ENCODE measurements at regions not wholly inside any gene's neighbourhood (a gene's known extent, or its start where the extent isn't known, plus 50 kb on each side); places are given as distances from the start of the nearest gene placed in this dataset.

DNA sequence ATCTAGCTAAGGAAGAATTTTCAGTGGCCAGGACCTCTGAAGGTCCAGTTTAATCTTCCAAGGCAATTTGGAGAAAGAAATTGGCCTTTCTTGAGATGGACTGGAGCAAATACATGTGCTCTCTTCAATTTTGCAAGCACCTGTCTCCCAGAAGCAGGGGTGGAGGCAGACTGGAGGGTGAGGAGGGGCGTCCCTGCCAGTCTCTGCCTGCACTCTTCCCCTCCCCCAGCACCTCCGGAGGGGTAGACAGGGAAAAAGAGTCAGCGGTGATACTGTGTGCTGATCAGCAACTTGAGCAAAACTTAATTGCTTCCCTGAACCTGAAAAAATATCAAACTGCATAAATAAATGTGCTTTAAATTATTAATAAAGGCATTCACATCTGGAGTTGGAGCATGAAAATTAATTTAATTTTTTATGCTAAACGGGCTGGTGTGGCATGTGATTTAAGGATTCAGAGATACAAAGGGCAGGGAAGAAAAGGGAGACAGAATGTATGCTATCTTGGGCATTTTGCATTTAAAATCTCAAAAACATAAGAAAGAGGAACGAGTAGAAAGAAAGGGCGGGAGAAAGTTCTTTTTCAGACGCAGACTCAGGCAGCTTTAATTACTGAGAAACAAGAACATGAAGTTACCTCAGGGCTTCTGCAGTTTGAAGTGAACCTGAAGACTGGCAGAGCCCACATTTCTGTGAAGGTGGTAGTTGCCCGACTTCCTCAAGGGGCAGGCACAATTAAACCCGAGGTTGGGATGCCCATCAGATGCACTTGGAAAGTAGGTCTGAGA lies 319.7 kb downstream of the UACA start:
- POLR2A ChIA-PET, result no interaction called here

DNA sequence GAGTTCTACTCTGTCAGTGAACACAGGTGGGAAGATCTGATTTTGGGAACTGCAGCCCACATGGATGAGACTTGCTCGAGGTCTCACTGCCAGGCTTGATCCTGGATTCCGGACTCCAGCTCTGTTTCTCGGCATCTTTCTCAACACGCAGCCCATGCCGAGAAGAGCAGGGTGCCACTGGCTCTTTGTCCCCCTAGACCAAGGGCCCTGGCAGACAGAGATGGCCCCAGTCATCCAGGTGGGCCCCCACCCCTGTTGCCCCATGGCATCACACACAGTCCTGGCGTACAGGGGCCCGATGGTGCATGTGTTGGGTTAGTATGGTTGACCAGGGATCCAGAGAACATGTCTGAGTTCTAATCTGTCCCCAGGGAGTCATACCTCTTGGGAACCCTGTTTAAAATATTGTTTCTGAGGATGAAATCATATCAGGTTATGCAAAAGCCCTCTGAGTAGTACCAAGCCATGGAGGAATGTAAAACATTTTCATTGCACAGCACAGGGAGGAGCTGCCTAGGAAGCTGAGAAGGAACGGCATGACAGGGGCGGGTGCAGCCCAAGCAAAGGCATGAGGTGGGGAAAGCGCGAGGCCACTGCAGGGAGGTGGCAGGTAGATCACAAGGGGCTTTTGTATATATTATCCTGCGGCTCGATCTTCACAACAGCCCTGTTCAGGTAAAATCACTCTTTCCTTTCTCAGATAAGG lies 320.6 kb downstream of the UACA start:
- ChIA-PET CTCF (no interaction called here), POLR2A (no interaction called here)

More for the DNA sequence above, 319.7 kb downstream of the UACA start:
- CTCF ChIA-PET, result no interaction called here

DNA sequence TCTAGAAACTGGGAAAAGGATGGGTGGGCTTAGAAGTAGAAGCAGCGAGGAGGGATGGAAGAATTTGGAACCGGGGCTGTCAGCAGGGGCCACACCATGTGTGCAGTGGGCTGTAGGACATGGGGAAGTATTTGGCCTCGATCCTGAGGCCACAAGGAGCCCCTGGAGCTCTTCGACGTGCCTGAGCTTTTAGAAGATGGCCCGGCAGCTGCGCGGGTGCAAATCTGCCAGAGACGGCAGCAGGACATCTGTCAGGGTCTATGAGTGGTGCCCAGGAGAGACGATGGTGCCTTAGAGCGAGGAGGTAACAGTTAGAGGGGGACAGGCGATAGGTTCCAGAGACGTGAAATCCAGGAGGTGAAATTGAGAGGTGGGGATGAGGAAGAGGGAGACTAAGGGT lies 321.1 kb downstream of the UACA start:
- CTCF ChIA-PET, result no interaction called here

DNA sequence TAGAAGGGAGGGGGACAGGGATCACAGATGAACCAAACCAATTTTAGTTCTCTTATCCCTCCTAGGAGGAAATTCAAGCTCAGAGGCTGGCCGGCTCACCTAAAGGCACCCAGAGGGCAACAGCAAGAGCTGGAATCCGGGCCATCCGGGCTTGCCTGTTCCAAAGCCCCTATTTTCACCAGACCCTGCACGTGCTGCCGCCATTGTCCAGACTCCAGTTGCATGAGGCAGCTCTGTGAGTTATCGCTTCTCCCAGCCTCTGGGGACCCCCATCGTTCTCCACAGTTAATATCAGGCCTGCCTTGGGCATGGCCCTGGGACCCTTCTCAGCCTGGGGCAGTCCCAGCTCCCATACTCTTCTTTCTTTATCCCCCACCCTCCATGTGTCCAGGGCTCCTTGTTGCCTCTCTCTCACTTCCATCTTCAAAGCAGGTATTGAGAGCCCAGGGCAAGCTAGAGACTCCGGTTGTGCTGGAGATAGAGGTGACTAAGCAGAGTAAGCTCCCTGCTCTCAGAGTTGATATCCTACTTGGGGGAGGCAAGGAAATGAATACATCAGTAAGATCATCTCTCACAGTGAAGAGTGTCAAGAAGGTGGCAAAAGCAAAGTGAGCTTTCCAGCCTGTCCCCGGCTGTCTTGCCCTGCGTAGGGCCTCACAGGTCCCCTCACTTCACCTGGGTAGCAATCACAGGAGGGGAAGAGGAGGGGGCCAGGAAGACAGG lies 322.8 kb downstream of the UACA start:
- POLR2A ChIA-PET, result no interaction called here
- CTCF ChIA-PET, result interaction anchor here (1.2 to 1.4 kb wide), 2 partner anchors 19 to 24 kb away, joined by 3 read pairs; no protein-coding TSS in a partner anchor

More for the DNA sequence above, 321.1 kb downstream of the UACA start:
- POLR2A ChIA-PET, result no interaction called here

DNA sequence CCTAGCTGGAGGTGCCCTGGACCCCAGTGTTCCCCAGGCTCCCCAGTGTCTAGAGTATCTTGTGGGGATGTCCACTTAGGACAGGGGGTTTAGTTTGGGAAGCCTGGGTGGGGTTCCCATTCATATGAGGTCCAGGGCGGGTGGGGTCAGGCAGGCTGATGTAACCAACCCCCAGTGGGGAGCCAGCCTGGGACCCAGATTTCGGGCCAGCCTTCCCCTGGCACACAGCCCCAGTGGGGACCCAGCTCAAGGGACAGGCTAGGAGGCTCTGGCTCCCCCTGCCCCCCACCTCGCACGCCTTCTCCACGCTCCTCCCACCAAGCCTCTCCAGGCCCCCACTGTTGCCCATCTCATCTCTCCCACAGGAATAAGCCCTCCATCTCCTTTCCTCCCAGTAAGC lies 323.5 kb downstream of the UACA start:
- ChIA-PET POLR2A (no interaction called here), CTCF (interaction anchor here (1.2 to 1.4 kb wide), 2 partner anchors 20 to 25 kb away, joined by 3 read pairs; no protein-coding TSS in a partner anchor)

DNA sequence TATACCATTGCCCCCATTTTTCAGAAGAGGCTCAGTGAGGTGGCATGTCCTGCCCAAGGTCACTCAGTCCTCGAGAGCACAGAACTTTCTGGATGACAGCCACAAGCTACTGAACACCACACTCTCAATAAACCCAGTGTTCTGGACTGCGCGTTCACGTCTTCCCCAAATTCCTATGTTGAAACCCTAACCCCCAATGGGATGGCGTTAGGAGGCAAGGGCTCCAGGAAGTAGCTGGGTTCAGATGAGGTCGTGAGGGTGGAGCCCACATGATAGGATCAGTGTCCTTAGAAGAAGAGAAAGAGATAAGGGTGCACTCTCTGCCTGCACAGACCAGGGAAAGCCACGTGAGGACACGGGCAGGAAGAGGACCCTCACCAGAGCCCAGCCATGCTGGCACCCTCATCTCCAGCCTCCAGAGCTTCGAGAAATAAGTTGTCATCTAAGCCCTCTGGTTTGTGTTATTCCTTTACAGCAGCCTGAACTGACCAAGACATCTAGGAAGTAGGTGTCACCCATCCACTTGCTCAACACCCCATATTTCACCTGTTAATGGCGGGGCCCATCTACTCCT lies 324.0 kb downstream of the UACA start:
- ChIA-PET POLR2A (no interaction called here), CTCF (no interaction called here)

DNA sequence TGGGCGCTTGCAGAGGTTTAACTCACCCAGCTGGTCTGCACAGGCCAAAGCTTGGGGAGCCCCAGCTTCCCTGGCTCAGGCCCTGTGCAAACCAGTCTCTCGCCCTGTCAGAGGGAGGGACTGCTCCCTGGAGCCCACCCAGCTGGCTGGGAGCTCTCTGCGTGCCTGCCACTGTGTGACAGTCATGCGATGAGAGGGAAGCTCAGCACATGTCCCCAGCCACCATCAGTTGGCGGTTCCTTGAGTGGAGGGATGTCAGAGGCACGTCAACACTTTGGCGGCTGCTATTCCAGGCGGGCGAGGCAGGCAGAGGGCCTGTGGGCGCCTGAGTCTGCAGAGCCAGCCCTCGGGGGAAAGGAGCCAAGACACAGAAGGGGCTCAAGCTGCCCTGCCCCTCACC lies 324.6 kb downstream of the UACA start:
- ChIA-PET CTCF (no interaction called here), POLR2A (no interaction called here)

DNA sequence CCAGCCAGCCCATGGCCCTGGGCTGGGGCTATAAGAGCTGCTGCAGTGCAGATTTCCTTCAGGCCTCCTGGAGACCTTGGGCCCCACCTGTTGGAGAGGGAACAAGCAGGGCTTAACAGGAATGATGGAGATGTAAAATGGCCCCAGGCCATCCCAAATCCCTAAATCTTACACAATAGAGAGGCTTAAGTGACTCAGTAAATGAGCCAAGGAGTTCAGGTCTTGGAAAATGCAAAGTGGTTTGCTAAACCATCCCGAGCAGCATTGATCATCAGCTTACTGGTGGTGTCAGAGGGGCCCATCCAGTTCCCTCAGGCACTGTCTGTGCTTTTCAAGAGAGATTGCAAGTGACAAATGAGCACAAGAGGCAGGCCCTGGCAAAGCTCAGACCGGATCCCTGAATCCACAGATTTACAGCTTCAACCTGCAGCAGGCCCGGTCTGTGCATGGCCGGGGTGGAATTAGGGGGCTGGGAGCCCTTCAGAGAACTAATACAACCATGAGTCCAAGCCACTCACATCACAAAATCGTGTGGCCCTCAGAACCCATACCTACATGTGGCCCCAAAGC lies 325.4 kb downstream of the UACA start:
- CTCF ChIA-PET, result no interaction called here
- POLR2A ChIA-PET, result no interaction called here

DNA sequence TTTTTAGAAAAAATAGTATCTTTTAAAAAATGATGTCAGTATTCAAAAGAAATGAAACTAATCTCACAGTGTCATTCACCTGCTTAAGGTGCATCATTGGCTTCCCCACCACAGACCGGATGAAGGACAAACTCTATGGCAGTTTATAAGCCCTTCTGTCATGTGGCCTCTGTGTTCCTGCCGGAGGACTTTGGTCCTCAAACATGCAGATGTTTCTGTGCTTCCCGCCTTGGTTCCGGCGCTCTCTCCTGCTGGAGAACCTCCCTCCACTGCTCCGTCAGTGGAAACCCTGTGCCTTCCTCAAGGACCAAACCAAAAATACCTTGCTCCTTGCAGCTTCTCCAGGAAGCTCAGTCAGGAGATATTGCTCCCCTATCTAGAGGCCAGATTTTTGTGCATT lies 326.3 kb downstream of the UACA start:
- POLR2A ChIA-PET, result no interaction called here
- CTCF ChIA-PET, result no interaction called here

DNA sequence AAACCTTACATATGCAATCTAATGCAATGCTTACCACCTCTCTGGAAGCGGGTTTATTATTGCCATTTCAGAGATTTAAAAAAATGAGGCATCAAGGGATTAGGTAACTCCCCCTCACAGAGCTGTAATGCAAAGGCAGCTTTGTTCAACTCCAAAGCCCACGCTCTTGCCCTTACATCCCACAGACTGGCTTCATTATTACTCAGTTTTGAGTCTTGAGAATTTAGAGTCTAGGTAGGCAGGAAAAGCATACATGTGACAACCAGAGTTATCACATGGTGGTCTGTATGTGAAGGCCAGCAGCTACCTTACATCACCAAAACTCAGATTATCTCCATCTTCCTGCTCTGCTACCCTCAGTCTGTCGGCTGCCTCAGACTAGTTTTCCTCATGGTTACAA lies 326.9 kb downstream of the UACA start:
- ChIA-PET CTCF (no interaction called here), POLR2A (interaction anchor here (0.6 kb wide), 1 partner anchor 330 kb away, joined by 12 read pairs; no protein-coding TSS in a partner anchor)

DNA sequence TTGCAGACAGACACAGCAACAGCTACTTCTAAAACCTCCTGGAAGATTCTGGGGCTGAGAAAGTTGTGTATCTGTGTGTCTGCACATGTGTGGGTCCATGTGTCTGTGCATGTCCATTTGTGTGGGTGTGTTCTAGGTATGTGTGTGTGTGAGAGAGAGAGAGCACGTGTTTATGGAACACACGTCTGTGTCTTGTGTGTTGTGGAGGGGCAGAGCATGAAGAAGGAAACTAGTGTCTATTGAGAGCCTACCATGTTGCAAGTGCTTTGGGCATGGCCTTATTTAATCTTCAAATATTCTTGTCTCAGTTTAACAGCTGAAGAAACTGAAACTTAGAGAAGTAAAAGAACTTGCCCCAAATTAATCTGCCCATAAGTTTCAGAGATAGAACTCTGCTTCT lies 327.5 kb downstream of the UACA start:
- ChIA-PET POLR2A (interaction anchor here (0.6 kb wide), 1 partner anchor 331 kb away, joined by 12 read pairs; no protein-coding TSS in a partner anchor), CTCF (no interaction called here)

DNA sequence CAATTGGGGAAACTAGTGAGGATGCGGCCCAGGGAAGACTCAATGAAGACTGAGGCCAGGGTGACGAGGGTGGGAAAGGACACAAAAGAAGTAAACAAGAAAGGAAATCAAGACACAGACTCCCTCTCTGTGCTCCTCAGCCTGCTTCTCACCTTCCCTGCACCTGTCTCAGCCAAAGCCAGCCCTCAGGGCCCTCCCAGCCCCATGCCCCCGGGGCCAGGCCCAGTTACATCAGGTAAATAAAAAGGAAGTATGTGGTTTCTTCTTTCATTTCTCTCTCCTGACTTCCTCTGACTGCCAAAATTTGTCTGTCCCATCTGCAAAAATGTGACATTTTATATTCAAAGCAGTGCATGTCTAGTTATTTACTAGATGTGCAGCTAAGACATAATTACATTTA lies 328.0 kb downstream of the UACA start:
- CTCF ChIA-PET, result no interaction called here
- POLR2A ChIA-PET, result no interaction called here

DNA sequence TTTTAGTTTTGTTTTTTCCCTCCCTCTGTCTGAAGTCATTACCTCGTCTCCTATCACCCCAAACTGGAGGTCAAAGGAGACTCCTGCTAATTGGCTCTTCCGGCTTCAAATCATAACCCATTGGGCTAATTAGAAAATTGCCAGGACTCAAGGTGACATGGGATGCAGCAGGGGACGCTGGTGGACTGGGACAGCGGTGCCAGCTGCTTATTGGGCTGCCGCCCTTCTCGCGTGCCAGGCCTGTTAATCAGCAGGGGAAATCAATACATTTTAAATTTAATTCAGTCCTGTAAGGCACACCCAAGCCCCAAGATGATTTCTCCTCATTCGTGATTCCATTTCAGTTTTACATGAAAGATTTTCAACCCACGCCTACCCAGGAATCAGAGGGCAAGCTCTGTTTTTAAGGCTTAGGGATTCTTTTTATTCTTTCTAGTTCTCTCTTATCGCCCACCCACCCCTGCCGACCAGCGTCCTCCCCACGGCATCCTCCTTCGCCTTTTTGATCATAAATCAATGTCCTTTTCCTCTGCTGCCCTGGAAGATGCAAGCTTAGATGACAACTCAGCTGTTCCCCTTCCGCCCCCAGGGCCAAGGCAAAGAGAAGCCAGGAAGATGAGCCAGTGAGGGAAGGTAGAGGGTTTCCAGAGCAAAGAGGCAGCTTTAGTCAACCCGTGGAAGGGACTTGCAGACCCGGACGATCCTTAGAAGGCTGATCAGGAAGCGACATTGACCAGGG lies 329.6 kb downstream of the UACA start:
- ChIA-PET POLR2A (interaction anchor here (0.5 kb wide), 1 partner anchor 924 kb away, joined by 6 read pairs; no protein-coding TSS in a partner anchor), CTCF (interaction anchor here (0.8 kb wide), 1 partner anchor 10 kb away, joined by 3 read pairs; no protein-coding TSS in a partner anchor)

DNA sequence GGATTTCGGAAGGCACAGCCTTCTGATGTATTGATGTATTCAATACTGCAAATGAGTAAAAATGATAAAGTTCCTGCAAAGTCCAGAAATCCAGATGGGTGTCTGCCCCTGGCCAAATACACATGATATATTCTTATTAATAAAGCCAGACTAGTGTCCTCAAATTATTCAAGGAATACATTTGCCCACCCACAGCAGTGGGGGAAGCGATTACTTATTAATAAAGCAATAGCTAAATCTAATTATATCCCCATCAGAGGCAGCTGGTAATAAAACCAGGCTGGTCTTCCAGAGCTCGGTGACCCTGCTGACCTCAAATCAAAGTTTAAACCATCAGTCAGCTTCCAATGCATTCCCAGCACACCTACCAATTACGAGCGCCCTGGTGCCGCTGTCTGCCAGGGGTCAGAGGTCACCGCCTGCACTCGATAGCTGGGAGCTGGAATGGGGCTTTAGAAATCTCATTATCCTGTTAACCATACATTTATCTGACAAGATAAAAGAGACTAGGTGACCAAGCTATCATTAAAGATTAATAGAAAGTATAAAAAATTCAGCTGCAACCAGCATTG lies 330.3 kb downstream of the UACA start:
- ChIA-PET CTCF (no interaction called here), POLR2A (no interaction called here)

DNA sequence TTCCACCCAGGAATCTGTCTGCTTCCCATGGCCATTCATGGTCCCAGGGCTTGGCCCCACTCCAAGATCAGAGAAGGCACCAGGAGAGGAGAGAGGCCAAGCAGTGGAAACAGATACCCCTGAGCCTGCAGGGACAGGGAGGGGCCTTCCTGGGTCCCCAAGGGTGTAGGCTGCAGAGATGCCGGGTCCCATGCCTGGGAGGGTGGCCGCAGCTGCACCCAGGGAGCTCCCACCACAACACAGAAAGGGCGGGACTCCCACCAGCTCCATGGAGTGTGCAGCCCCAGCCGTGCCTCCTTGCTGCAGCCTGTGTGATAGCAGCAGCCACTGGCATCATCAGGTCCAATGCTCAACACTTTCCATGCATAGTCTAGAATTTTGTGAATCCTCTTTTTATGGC lies 331.5 kb downstream of the UACA start:
- CTCF ChIA-PET, result no interaction called here

DNA sequence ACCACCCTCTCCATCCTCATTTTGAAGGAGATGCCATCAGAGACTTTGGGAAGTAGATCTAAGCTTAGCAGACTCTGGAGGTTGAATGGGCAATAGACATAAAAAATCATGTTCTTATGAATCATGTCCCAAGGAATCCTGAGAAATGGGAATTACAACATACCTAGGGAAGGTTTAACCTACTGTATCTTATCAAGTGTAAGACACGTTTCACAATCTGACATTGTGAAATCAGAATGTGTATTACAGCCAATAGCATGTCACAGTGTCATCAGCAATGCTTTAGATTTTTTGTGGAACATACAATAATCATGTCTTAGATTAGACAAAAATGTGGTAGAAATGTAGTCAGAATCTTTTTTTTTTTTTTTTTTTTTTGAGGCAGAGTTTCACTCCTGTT lies 332.4 kb upstream of the TLE3 start:
- ChIA-PET POLR2A (no interaction called here), CTCF (no interaction called here)

More for the DNA sequence above, 331.5 kb downstream of the UACA start:
- POLR2A ChIA-PET, result no interaction called here

DNA sequence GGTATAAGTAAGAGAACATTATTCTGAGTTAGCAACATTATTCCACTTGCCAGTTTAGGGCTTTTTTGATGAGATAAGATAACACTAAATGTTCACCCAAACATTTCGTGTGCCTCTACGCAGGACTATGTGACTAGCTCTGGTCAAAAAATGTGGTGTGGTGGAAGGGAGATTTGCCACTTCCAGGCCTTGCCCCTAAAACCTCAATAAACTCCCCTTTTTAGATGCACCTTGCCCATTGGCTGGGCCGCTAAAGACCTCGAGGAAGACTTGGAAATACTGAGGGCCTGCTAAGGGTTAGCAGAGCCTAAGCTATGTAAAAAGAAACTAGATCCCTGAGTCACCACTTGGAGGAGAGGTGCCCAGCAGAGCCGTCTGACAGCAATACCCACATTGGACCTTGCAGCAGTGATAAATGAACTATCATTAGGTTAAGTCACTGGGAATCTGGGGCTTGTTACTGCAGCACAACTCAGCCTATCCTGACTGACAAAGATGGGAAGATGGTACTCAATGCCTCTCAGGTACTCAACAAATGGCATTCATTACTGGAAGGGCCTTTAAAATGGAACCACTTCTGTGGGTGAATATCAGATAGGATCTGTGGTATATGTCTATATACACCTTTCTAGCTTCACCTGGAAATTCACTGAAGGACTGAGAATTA lies 331.5 kb upstream of the TLE3 start:
- ChIA-PET POLR2A (no interaction called here), CTCF (no interaction called here)

DNA sequence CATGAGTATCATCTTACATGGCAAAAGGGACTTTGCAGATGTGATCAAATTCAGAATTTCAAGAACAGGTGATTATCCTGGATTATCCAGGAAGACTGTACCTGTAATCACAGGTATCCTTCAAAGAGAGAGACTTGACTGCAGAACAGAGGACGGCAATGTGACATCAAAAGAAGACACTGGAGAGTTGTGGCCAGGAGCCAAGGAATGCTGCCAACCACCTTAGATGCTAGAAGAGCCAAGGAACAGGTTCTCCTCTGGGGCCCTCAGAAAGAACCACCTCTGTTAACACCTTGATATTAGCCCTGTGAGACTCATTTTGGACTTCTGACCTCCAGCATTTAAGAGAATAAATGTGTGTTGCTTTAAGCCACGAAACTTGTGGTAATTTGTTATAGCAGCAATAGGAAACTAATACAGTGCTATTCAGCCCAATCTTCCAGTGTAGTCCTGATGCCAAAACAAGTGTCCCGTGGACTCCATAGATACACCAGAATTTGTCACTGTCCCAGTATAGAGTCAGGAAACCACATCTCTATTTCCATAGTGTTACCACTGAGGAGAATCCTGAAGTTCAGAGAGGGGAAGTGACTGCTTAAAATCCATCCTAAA lies 330.6 kb upstream of the TLE3 start:
- CTCF ChIA-PET, result no interaction called here
- POLR2A ChIA-PET, result no interaction called here

All from activated CD8-positive, alpha-beta memory T cell treated with anti-CD3 and anti-CD28 coated beads for 36 hours (primary cell).